DOHH2 (cell line): ENCODE measurements at regions not wholly inside any gene's neighbourhood (a gene's known extent, or its start where the extent isn't known, plus 50 kb on each side); places are given as distances from the start of the nearest gene placed in this dataset.

ENCODE experiments used
- H3F3A ChIP-seq: fragments of 200-600 bp; sonication (generic), shearing (Covaris generic); 2 replicates; pipeline ENCODE4 v1.6.0; 2016; ENCODE audit warnings: antibody characterized with exemption, mild to moderate bottlenecking; ENCODE audit not compliant: control insufficient read depth, insufficient read depth
- H3K27ac ChIP-seq: fragments of 200-600 bp; sonication (generic); 2 replicates; pipeline ENCODE4 v1.5.1; 2014; ENCODE audit warnings: low read depth, mild to moderate bottlenecking, low read length, moderate library complexity
- H3K27me3 ChIP-seq: fragments of 200-600 bp; sonication (generic); 2 replicates; pipeline ENCODE4 v1.6.1; 2014; ENCODE audit warnings: mild to moderate bottlenecking, low read length, mixed read lengths; ENCODE audit not compliant: control insufficient read depth
- H3K36me3 ChIP-seq: fragments of 200-600 bp; sonication (generic); 2 replicates; pipeline ENCODE4 v1.6.1; 2014; ENCODE audit warnings: mild to moderate bottlenecking, low read length, moderate library complexity, mixed read lengths; ENCODE audit not compliant: control insufficient read depth
- H3K4me1 ChIP-seq: fragments of 200-600 bp; sonication (generic); 2 replicates; pipeline ENCODE4 v1.6.1; 2014; ENCODE audit warnings: mild to moderate bottlenecking, low read length, mixed read lengths; ENCODE audit not compliant: control insufficient read depth
- H3K4me2 ChIP-seq: fragments of 200-600 bp; sonication (generic); 2 replicates; pipeline ENCODE4 v1.6.0; 2014; ENCODE audit warnings: mild to moderate bottlenecking, low read length, moderate library complexity
- H3K4me3 ChIP-seq: fragments of 200-600 bp; sonication (generic); 2 replicates; pipeline ENCODE4 v1.5.1; 2014; ENCODE audit warnings: mild to moderate bottlenecking, low read length, mixed read lengths
- H3K79me2 ChIP-seq: fragments of 200-600 bp; sonication (generic); 2 replicates; pipeline ENCODE4 v1.6.1; 2014; ENCODE audit warnings: mild to moderate bottlenecking, low read length, mixed read lengths; ENCODE audit not compliant: control insufficient read depth
- H3K9me2 ChIP-seq: fragments of 200-600 bp; sonication (generic); replicated peaks from 2 replicates; pipeline ENCODE4 v1.6.1; 2014; ENCODE audit warnings: mild to moderate bottlenecking, low read length, mixed read lengths; ENCODE audit not compliant: control insufficient read depth
- H3K9me3 ChIP-seq: fragments of 200-600 bp; sonication (generic); 2 replicates; pipeline ENCODE4 v1.6.1; 2014; ENCODE audit warnings: antibody characterized with exemption, low read length, mixed read lengths; ENCODE audit not compliant: control insufficient read depth, insufficient read depth
- H4K20me1 ChIP-seq: fragments of 200-600 bp; sonication (generic); 2 replicates; pipeline ENCODE4 v1.6.0; 2014; ENCODE audit warnings: low read depth, mild to moderate bottlenecking, antibody characterized with exemption, low read length, moderate library complexity; ENCODE audit not compliant: control insufficient read depth, insufficient read depth
- EZH2phosphoT487 ChIP-seq: fragments of 200-600 bp; sonication (generic); IDR thresholded peaks from 2 replicates; pipeline ENCODE4 v1.6.1; 2017; ENCODE audit warnings: borderline replicate concordance, mild to moderate bottlenecking, antibody characterized with exemption, low read length, moderate library complexity, mixed read lengths
- TF ChIP-seq, protein P1 (sequence below): fragments of 200-600 bp; sonication (generic); IDR thresholded peaks from one replicate; pipeline ENCODE4 v1.5.1; 2014; ENCODE audit warnings: antibody characterized with exemption, mild to moderate bottlenecking, low read depth, low read length; ENCODE audit not compliant: poor library complexity, severe bottlenecking

DNA sequence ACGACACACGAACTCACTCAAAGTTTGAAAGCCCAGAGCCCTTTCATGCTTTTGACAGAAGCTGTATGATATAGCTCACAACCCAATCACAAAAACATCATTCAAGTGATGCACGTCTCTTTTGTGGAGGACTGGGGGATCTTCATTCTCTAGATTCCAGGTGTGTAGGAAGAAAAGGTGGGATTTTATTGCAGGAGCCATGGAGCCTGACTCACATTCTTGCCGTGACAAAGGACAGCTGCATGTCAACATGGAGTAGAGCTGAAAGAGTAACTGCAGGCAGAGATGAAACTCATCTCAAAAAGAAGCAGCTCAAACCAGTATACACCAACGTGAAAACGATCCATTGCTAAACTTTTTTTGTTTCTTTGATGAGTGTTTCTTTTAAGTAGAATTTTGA lies 50.9 kb upstream of the PDE1A start:
- Histone ChIP-seq H3K4me3 (no peak overlapping the region), H3K79me2 (no peaks in the 10 kb centered on the region), H3K27me3 (no peaks in the 10 kb centered on the region), H3K4me2 (no peak overlapping the region), H3K4me1 (no peaks in the 10 kb centered on the region), H3K9me2 (no peaks in the 10 kb centered on the region), H3K36me3 (no peaks in the 10 kb centered on the region), H3F3A (no peaks in the 10 kb centered on the region), H4K20me1 (no peaks in the 10 kb centered on the region), H3K9me3 (no peaks in the 10 kb centered on the region), H3K27ac (no peak overlapping the region)
- TF ChIP-seq, protein P1, sequence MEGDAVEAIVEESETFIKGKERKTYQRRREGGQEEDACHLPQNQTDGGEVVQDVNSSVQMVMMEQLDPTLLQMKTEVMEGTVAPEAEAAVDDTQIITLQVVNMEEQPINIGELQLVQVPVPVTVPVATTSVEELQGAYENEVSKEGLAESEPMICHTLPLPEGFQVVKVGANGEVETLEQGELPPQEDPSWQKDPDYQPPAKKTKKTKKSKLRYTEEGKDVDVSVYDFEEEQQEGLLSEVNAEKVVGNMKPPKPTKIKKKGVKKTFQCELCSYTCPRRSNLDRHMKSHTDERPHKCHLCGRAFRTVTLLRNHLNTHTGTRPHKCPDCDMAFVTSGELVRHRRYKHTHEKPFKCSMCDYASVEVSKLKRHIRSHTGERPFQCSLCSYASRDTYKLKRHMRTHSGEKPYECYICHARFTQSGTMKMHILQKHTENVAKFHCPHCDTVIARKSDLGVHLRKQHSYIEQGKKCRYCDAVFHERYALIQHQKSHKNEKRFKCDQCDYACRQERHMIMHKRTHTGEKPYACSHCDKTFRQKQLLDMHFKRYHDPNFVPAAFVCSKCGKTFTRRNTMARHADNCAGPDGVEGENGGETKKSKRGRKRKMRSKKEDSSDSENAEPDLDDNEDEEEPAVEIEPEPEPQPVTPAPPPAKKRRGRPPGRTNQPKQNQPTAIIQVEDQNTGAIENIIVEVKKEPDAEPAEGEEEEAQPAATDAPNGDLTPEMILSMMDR: no peak
- no peak for TF ChIP-seq EZH2phosphoT487

DNA sequence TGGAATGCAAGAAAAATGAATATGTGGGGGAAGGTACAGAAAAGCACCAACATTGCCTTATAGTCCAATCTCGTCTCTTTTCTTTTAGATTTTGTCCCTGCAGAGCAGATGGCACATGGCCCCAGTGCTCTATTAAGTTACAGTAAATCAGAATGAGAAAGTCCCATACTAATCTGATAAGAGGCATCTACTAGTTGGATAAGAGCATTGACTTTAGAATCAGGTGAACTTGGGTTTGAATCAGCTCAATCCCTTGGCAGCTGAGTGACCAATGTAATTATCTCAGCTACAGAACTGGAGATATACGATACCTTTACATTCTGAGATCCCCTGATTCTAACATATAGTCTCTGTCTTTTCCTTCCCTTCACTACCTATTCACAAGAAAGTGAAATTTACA lies 54.8 kb upstream of the PDE1A start:
- TF ChIP-seq, protein P1: no peak
- TF ChIP-seq EZH2phosphoT487: no peak
- no peaks in the 10 kb centered on the region for H3K9me2 ChIP-seq
- H3K4me3 ChIP-seq: no peak overlapping the region
- H3K36me3 ChIP-seq: no peaks in the 10 kb centered on the region
- no peaks in the 10 kb centered on the region for H3K4me1 ChIP-seq
- H3K79me2 ChIP-seq: no peaks in the 10 kb centered on the region
- no peaks in the 10 kb centered on the region for H3F3A ChIP-seq
- no peaks in the 10 kb centered on the region for H3K27me3 ChIP-seq
- no peak overlapping the region for H3K4me2 ChIP-seq
- no peaks in the 10 kb centered on the region for H4K20me1 ChIP-seq
- H3K9me3 ChIP-seq: no peaks in the 10 kb centered on the region
- no peak overlapping the region for H3K27ac ChIP-seq

DNA sequence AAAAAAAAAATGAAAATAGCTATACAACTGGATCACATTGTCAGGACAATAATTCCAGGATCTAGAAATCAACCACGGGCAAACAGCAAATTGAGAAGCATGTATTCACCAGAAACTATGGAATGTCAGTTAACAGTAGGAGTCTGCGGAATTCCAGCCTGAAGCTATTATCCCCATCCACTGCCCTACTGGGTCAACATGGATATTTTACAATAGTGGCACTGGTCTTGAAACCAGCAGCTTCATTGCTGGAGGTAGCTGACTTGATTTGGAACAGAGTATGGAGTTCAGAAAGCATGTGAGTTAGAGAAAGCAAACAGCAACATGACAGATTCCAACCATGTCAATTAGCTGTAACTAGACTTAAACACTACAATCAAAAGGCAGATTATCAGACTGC lies 55.7 kb upstream of the PDE1A start:
- Histone ChIP-seq H3F3A (no peaks in the 10 kb centered on the region), H3K79me2 (no peaks in the 10 kb centered on the region), H3K36me3 (no peaks in the 10 kb centered on the region), H3K4me3 (no peak overlapping the region), H3K4me2 (no peak overlapping the region), H4K20me1 (no peaks in the 10 kb centered on the region), H3K27ac (no peak overlapping the region), H3K9me3 (no peaks in the 10 kb centered on the region), H3K4me1 (no peaks in the 10 kb centered on the region), H3K9me2 (no peaks in the 10 kb centered on the region), H3K27me3 (no peaks in the 10 kb centered on the region)
- no peak for TF ChIP-seq EZH2phosphoT487

DNA sequence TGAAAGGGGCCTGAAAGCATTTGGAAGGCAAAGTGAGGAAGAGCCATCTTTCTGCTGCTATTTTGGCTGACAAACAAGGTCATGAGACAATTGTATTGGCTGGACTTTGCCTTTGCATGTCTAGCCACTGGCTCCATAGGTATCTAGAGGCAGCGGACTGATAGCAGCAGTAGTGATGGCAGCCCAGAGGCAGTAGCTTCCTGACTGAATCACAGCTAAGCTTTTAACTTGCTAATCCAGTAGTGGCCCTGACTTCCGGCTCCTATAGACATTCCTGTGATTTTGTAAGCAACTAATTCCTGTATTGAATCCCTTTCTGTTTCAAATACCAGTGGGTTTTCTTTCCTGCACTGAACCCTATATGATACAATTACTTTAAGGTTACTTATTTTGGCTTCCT lies 69.8 kb upstream of the PDE1A start:
- H3K4me2 ChIP-seq: no peak overlapping the region
- no peaks in the 10 kb centered on the region for H3K4me1 ChIP-seq
- no peaks in the 10 kb centered on the region for H3K9me2 ChIP-seq
- H4K20me1 ChIP-seq: no peaks in the 10 kb centered on the region
- no peaks in the 10 kb centered on the region for H3K9me3 ChIP-seq
- H3K36me3 ChIP-seq: no peaks in the 10 kb centered on the region
- no peak overlapping the region for H3K4me3 ChIP-seq
- no peaks in the 10 kb centered on the region for H3F3A ChIP-seq
- H3K79me2 ChIP-seq: no peaks in the 10 kb centered on the region
- TF ChIP-seq, protein P1: no peak
- TF ChIP-seq EZH2phosphoT487: no peak
- H3K27me3 ChIP-seq: no peaks in the 10 kb centered on the region
- no peak overlapping the region for H3K27ac ChIP-seq
